CD14-positive monocyte (primary cell): ENCODE measurements at regions not wholly inside any gene's neighbourhood (a gene's known extent, or its start where the extent isn't known, plus 50 kb on each side); places are given as distances from the start of the nearest gene placed in this dataset.

Experiments
- DNase-seq, 3 donors: peaks; one replicate each; pipeline ENCODE4 v3.0.0-alpha.2; 2011 to 2022
- H2AFZ ChIP-seq: 2 replicates; pipeline ENCODE4 v1.6.0; 2012; ENCODE audit warnings: mild to moderate bottlenecking, low read depth, low read length, inconsistent platforms; ENCODE audit not compliant: insufficient read depth, poor library complexity, severe bottlenecking
- H3K27ac ChIP-seq, 2 donors: 1 replicate in 1 of 2; 2 replicates in 1 of 2; pipeline ENCODE4 v1.5.1; 2012 to 2013; ENCODE audit warnings: low read length in 2 of 2, control low read depth in 1 of 2, inconsistent platforms in 1 of 2, low read depth in 1 of 2, mild to moderate bottlenecking in 1 of 2
- H3K27me3 ChIP-seq, 2 donors: one replicate each; pipeline versions ENCODE4 v1.6.0 to v1.6.1; 2011 to 2013; ENCODE audit warnings: low read length in 2 of 2; ENCODE audit not compliant: control insufficient read depth in 2 of 2, insufficient read depth in 2 of 2
- H3K36me3 ChIP-seq, 2 donors: replicated peaks in 1 of 2; 1 replicate in 1 of 2; 2 replicates in 1 of 2; pipeline versions ENCODE4 v1.5.1 to v1.6.1; 2012 to 2013; ENCODE audit warnings: low read length in 2 of 2, control low read depth in 1 of 2, inconsistent platforms in 1 of 2, mild to moderate bottlenecking in 1 of 2; ENCODE audit not compliant: insufficient read depth in 2 of 2, control insufficient read depth in 1 of 2
- H3K4me1 ChIP-seq, 2 donors: 1 replicate in 1 of 2; 2 replicates in 1 of 2; pipeline versions ENCODE4 v1.5.1 to v1.6.1; 2012 to 2013; ENCODE audit warnings: low read length in 2 of 2, control low read depth in 1 of 2, inconsistent platforms in 1 of 2, mild to moderate bottlenecking in 1 of 2, moderate library complexity in 1 of 2; ENCODE audit not compliant: insufficient read depth in 2 of 2, control insufficient read depth in 1 of 2
- H3K4me2 ChIP-seq: replicated peaks from 2 replicates; pipeline ENCODE3; 2012; ENCODE audit warnings: low read length, moderate library complexity, mild to moderate bottlenecking; ENCODE audit not compliant: poor library complexity, severe bottlenecking; ENCODE audit errors: extremely low read depth
- H3K4me3 ChIP-seq, 3 experiments: fragments of 200-600 bp in 1 of 3; sonication (generic) in 1 of 3; replicated peaks in 1 of 3; 1 replicate in 2 of 3; 2 replicates in 1 of 3; pipeline ENCODE4 v1.5.1; 2011 to 2013; ENCODE audit warnings: low read length in 3 of 3, mild to moderate bottlenecking in 3 of 3, control low read depth in 2 of 3, low read depth in 2 of 3, inconsistent platforms in 1 of 3, moderate library complexity in 1 of 3
- H3K79me2 ChIP-seq: 2 replicates; pipeline ENCODE4 v1.6.0; 2012; ENCODE audit warnings: mild to moderate bottlenecking, control low read depth, inconsistent platforms, low read length, moderate library complexity; ENCODE audit not compliant: insufficient read depth
- H3K9ac ChIP-seq: 2 replicates; pipeline ENCODE4 v1.6.0; 2017; ENCODE audit warnings: low read length, mild to moderate bottlenecking; ENCODE audit not compliant: insufficient read depth, poor library complexity, severe bottlenecking
- H3K9me3 ChIP-seq, 2 donors: replicated peaks in 1 of 2; 1 replicate in 1 of 2; 2 replicates in 1 of 2; pipeline versions ENCODE4 v1.5.1 to v1.6.1; 2012 to 2013; ENCODE audit warnings: low read length in 2 of 2, control low read depth in 1 of 2; ENCODE audit not compliant: control insufficient read depth in 1 of 2, insufficient read depth in 1 of 2
- H4K20me1 ChIP-seq: 2 replicates; pipeline ENCODE4 v1.6.0; 2012; ENCODE audit warnings: mild to moderate bottlenecking, low read length, control low read depth, moderate library complexity; ENCODE audit not compliant: insufficient read depth
- H3K27ac Mint-ChIP-seq, 7 donors: one replicate each; pipeline ENCODE4 v1.8.0; 2020; ENCODE audit warnings: mild to moderate bottlenecking in 7 of 7, mixed read lengths in 7 of 7, moderate library complexity in 6 of 7, inconsistent platforms in 2 of 7
- H3K27me3 Mint-ChIP-seq, 3 donors: one replicate each; pipeline ENCODE4 v1.8.0; 2021 to 2022; ENCODE audit warnings: low read depth in 3 of 3, mild to moderate bottlenecking in 3 of 3, mixed read lengths in 3 of 3, moderate library complexity in 3 of 3, inconsistent platforms in 1 of 3
- H3K36me3 Mint-ChIP-seq, 2 donors: one replicate each; pipeline ENCODE4 v1.8.0; 2020; ENCODE audit warnings: mixed read lengths in 2 of 2, inconsistent platforms in 1 of 2, mild to moderate bottlenecking in 1 of 2
- H3K4me1 Mint-ChIP-seq: one replicate; pipeline ENCODE4 v1.8.0; 2020; ENCODE audit warnings: mild to moderate bottlenecking, mixed read lengths
- H3K4me3 Mint-ChIP-seq, 2 donors: one replicate each; pipeline ENCODE4 v1.8.0; 2020; ENCODE audit warnings: mild to moderate bottlenecking in 2 of 2, mixed read lengths in 2 of 2, moderate library complexity in 1 of 2
- H3K9me3 Mint-ChIP-seq, 7 donors: one replicate each; pipeline ENCODE4 v1.8.0; 2020 to 2022; ENCODE audit warnings: mixed read lengths in 7 of 7, mild to moderate bottlenecking in 6 of 7, moderate library complexity in 6 of 7, inconsistent platforms in 2 of 7
- CTCF ChIP-seq: fragments of 200-600 bp; IDR thresholded peaks from one replicate; pipeline ENCODE4 v1.8.0; 2022; ENCODE audit warnings: antibody characterized with exemption, mild to moderate bottlenecking
- WGBS: methylation state at CpG from one replicate; pipeline ENCODE4 v1.1.5; 2013; ENCODE audit warnings: missing lambda C conversion rate; ENCODE audit not compliant: insufficient coverage; 5-methylcytosine and 5-hydroxymethylcytosine counted together
- intact Hi-C, 2 donors: fragments of 100-400 bp; cut with micrococcal nuclease; formaldehyde crosslinking; loops; one replicate each; pipeline versions ENCODE4 v1.15.0 to v1.15.1; 2023

GRCh38 chr6:140385679-140386078, 1011.2 kb upstream of the CITED2 start:
- intact Hi-C loops = no loop called here
- Histone ChIP-seq H3K9me3 (peaks cover 9 to 22% of the 10 kb centered on the region in 2 donors), H4K20me1 (no peaks in the 10 kb centered on the region), H3K4me3 (no peak overlapping the region), H3K79me2 (no peaks in the 10 kb centered on the region), H3K4me1 (no peaks in the 10 kb centered on the region), H3K4me2 (no peak overlapping the region), H2AFZ (no peak overlapping the region), H3K9ac (no peak overlapping the region), H3K27me3 (no peaks in the 10 kb centered on the region), H3K27ac (no peak overlapping the region), H3K36me3 (no peaks in the 10 kb centered on the region)
- no peak overlapping the region for H3K4me3 Mint-ChIP-seq
- peaks cover 11% of the 10 kb centered on the region for H3K4me1 Mint-ChIP-seq
- WGBS = 95% methylated on average over 3 of the region's 3 CpGs
- H3K27me3 Mint-ChIP-seq = no peaks in the 10 kb centered on the region
- no peaks in the 10 kb centered on the region for H3K36me3 Mint-ChIP-seq
- TF ChIP-seq CTCF = no peak
- H3K27ac Mint-ChIP-seq = no peak overlapping the region
- peaks cover 9 to 22% (median 18%) of the 10 kb centered on the region in 7 donors for H3K9me3 Mint-ChIP-seq
- no peak for DNase-seq

- H3K4me1 Mint-ChIP-seq = peaks cover 11% of the 10 kb centered on the region
- Histone ChIP-seq H3K9me3 (peaks cover 9 to 22% of the 10 kb centered on the region in 2 donors), H3K4me3 (no peak overlapping the region), H3K79me2 (no peaks in the 10 kb centered on the region), H3K4me2 (no peak overlapping the region), H3K36me3 (no peaks in the 10 kb centered on the region), H2AFZ (no peak overlapping the region), H3K27ac (peak overlapping the region in 1 of 2 donors; percentile 13), H4K20me1 (no peaks in the 10 kb centered on the region), H3K9ac (no peak overlapping the region), H3K27me3 (no peaks in the 10 kb centered on the region), H3K4me1 (no peaks in the 10 kb centered on the region)
- intact Hi-C loops = no loop called here
- H3K4me3 Mint-ChIP-seq = no peak overlapping the region
- no peak for TF ChIP-seq CTCF
- no peaks in the 10 kb centered on the region for H3K36me3 Mint-ChIP-seq
- no peak overlapping the region for H3K27ac Mint-ChIP-seq
- H3K9me3 Mint-ChIP-seq = peaks cover 9 to 22% (median 15%) of the 10 kb centered on the region in 7 donors
- 50% methylated on average over 1 of the region's 2 CpGs for WGBS
- H3K27me3 Mint-ChIP-seq = no peaks in the 10 kb centered on the region
- DNase-seq = no peak
Measured at GRCh38 chr6:140382355-140382754, 1007.9 kb upstream of the CITED2 start.
